Stimulated activated naive CD8-positive, alpha-beta T cell treated with anti-CD3 and anti-CD28 coated beads, Interleukin-15, Interleukin-2, amounts not matched to agents 100 ng/mL and 50 ng/mL, for 24 hours (primary cell): ENCODE measurements at regions not wholly inside any gene's neighbourhood (a gene's known extent, or its start where the extent isn't known, plus 50 kb on each side); places are given as distances from the start of the nearest gene placed in this dataset.
"Not testable (repeated sequence)": the region's sequence is repeated elsewhere in the genome, so short reads cannot be mapped to it uniquely, and the experiment has no call there.

ENCODE experiments used
- H3K27ac Mint-ChIP-seq: one replicate; pipeline ENCODE4 v1.8.0; 2021; ENCODE audit warnings: mild to moderate bottlenecking, mixed read lengths
- H3K27me3 Mint-ChIP-seq: one replicate; pipeline ENCODE4 v1.8.0; 2021; ENCODE audit warnings: mixed read lengths
- H3K36me3 Mint-ChIP-seq: one replicate; pipeline ENCODE4 v1.8.0; 2021; ENCODE audit warnings: low read depth, mixed read lengths
- H3K4me1 Mint-ChIP-seq: one replicate; pipeline ENCODE4 v1.8.0; 2021; ENCODE audit warnings: low read depth, mixed read lengths
- H3K4me3 Mint-ChIP-seq: one replicate; pipeline ENCODE4 v1.8.0; 2021; ENCODE audit warnings: mild to moderate bottlenecking, mixed read lengths
- H3K9me3 Mint-ChIP-seq: one replicate; pipeline ENCODE4 v1.8.0; 2021; ENCODE audit warnings: mixed read lengths

- Mint-ChIP-seq H3K27ac (no peak overlapping the region), H3K4me3 (no peak overlapping the region), H3K36me3 (no peaks in the 10 kb centered on the region), H3K4me1 (no peaks in the 10 kb centered on the region), H3K9me3 (peaks cover 4% of the 10 kb centered on the region), H3K27me3 (peaks cover 3% of the 10 kb centered on the region)
These were observed 186.7 kb upstream of the TENT5A start for GRCh38 chr6:81938991-81939732.

GRCh38 chr6:81938014-81938856 is 185.8 kb upstream of the TENT5A start:
- Mint-ChIP-seq H3K36me3 (no peaks in the 10 kb centered on the region), H3K27me3 (peaks cover 3% of the 10 kb centered on the region), H3K4me3 (no peak overlapping the region), H3K4me1 (no peaks in the 10 kb centered on the region), H3K27ac (no peak overlapping the region), H3K9me3 (peaks cover 4% of the 10 kb centered on the region)

GRCh38 chr6:81937296-81937937 is 184.9 kb upstream of the TENT5A start:
- H3K27ac Mint-ChIP-seq, result no peak overlapping the region

GRCh38 chr6:81934936-81935335 is 182.5 kb upstream of the TENT5A start:
- no peaks in the 10 kb centered on the region for H3K36me3 Mint-ChIP-seq
- peaks cover 7% of the 10 kb centered on the region for H3K9me3 Mint-ChIP-seq

More at GRCh38 chr6:81937296-81937937, 184.9 kb upstream of the TENT5A start:
- no peak overlapping the region for H3K4me3 Mint-ChIP-seq
- H3K9me3 Mint-ChIP-seq, result peaks cover 7% of the 10 kb centered on the region
- no peaks in the 10 kb centered on the region for H3K36me3 Mint-ChIP-seq
- H3K4me1 Mint-ChIP-seq, result no peaks in the 10 kb centered on the region
- H3K27me3 Mint-ChIP-seq, result peaks cover 3% of the 10 kb centered on the region

GRCh38 chr6:81933608-81934051 is 181.1 kb upstream of the TENT5A start:
- no peaks in the 10 kb centered on the region for H3K36me3 Mint-ChIP-seq
- H3K27me3 Mint-ChIP-seq, result no peaks in the 10 kb centered on the region
- H3K27ac Mint-ChIP-seq, result no peak overlapping the region
- H3K4me1 Mint-ChIP-seq, result no peaks in the 10 kb centered on the region
- no peak overlapping the region for H3K4me3 Mint-ChIP-seq
- peaks cover 7% of the 10 kb centered on the region for H3K9me3 Mint-ChIP-seq

More at GRCh38 chr6:81934936-81935335, 182.5 kb upstream of the TENT5A start:
- no peaks in the 10 kb centered on the region for H3K4me1 Mint-ChIP-seq
- H3K27ac Mint-ChIP-seq, result no peak overlapping the region
- no peak overlapping the region for H3K4me3 Mint-ChIP-seq
- no peaks in the 10 kb centered on the region for H3K27me3 Mint-ChIP-seq

GRCh38 chr6:81933089-81933488 is 180.6 kb upstream of the TENT5A start:
- no peaks in the 10 kb centered on the region for H3K36me3 Mint-ChIP-seq
- H3K27me3 Mint-ChIP-seq, result no peaks in the 10 kb centered on the region
- peaks cover 7% of the 10 kb centered on the region for H3K9me3 Mint-ChIP-seq
- no peak overlapping the region for H3K27ac Mint-ChIP-seq
- H3K4me1 Mint-ChIP-seq, result no peaks in the 10 kb centered on the region
- H3K4me3 Mint-ChIP-seq, result no peak overlapping the region

- H3K27me3 Mint-ChIP-seq, H3K27ac Mint-ChIP-seq, H3K4me1 Mint-ChIP-seq, H3K4me3 Mint-ChIP-seq, H3K9me3 Mint-ChIP-seq, H3K36me3 Mint-ChIP-seq: not testable (repeated sequence)
These were observed 180.0 kb upstream of the TENT5A start for GRCh38 chr6:81932448-81932847.

GRCh38 chr6:81929828-81930227 is 177.3 kb upstream of the TENT5A start:
- Mint-ChIP-seq H3K27ac (no peak overlapping the region), H3K27me3 (no peaks in the 10 kb centered on the region), H3K9me3 (peaks cover 3% of the 10 kb centered on the region), H3K4me3 (no peak overlapping the region), H3K36me3 (no peaks in the 10 kb centered on the region), H3K4me1 (no peaks in the 10 kb centered on the region)

- Mint-ChIP-seq H3K4me1 (no peaks in the 10 kb centered on the region), H3K4me3 (no peak overlapping the region), H3K9me3 (no peaks in the 10 kb centered on the region), H3K27ac (no peak overlapping the region), H3K36me3 (no peaks in the 10 kb centered on the region), H3K27me3 (no peaks in the 10 kb centered on the region)
These were observed 172.7 kb upstream of the TENT5A start for GRCh38 chr6:81925201-81925600.

GRCh38 chr6:81909981-81910900 is 157.8 kb upstream of the TENT5A start:
- Mint-ChIP-seq H3K27me3 (no peaks in the 10 kb centered on the region), H3K4me3 (no peak overlapping the region), H3K27ac (no peak overlapping the region), H3K36me3 (no peaks in the 10 kb centered on the region), H3K4me1 (no peaks in the 10 kb centered on the region), H3K9me3 (no peaks in the 10 kb centered on the region)

GRCh38 chr6:81909162-81909561 is 156.7 kb upstream of the TENT5A start:
- Mint-ChIP-seq H3K4me3 (no peak overlapping the region), H3K9me3 (no peaks in the 10 kb centered on the region), H3K27me3 (no peaks in the 10 kb centered on the region), H3K36me3 (no peaks in the 10 kb centered on the region), H3K4me1 (no peaks in the 10 kb centered on the region), H3K27ac (no peak overlapping the region)

GRCh38 chr6:81906709-81907204 is 154.3 kb upstream of the TENT5A start:
- Mint-ChIP-seq H3K27me3 (no peaks in the 10 kb centered on the region), H3K4me3 (no peak overlapping the region), H3K27ac (no peak overlapping the region), H3K9me3 (peaks cover 6% of the 10 kb centered on the region), H3K36me3 (no peaks in the 10 kb centered on the region), H3K4me1 (no peaks in the 10 kb centered on the region)

GRCh38 chr6:81906041-81906440 is 153.6 kb upstream of the TENT5A start:
- H3K4me1 Mint-ChIP-seq, result no peaks in the 10 kb centered on the region
- no peak overlapping the region for H3K27ac Mint-ChIP-seq
- H3K9me3 Mint-ChIP-seq, result peaks cover 6% of the 10 kb centered on the region
- H3K36me3 Mint-ChIP-seq, result no peaks in the 10 kb centered on the region
- H3K27me3 Mint-ChIP-seq, result no peaks in the 10 kb centered on the region
- no peak overlapping the region for H3K4me3 Mint-ChIP-seq

GRCh38 chr6:81901551-81901966 is 149.1 kb upstream of the TENT5A start:
- no peak overlapping the region for H3K4me3 Mint-ChIP-seq
- no peaks in the 10 kb centered on the region for H3K4me1 Mint-ChIP-seq
- no peaks in the 10 kb centered on the region for H3K27me3 Mint-ChIP-seq
- H3K27ac Mint-ChIP-seq, result no peak overlapping the region
- H3K36me3 Mint-ChIP-seq, result no peaks in the 10 kb centered on the region
- H3K9me3 Mint-ChIP-seq, result peaks cover 6% of the 10 kb centered on the region
